ENCODE measurements at regions not wholly inside any gene's neighbourhood (a gene's known extent, or its start where the extent isn't known, plus 50 kb on each side); places are given as distances from the start of the nearest gene placed in this dataset.

- no peaks in the 10 kb centered on the region for H3K36me3 ChIP-seq (ENCODE audit: insufficient read depth, low read length, poor library complexity, severe bottlenecking)
- H3K27ac ChIP-seq (ENCODE audit: low read depth, low read length, poor library complexity, severe bottlenecking): no peak overlapping the region
- no peak for DNase-seq (ENCODE audit: low spot score)
- H3K4me3 ChIP-seq (ENCODE audit: low read depth, low read length, poor library complexity, severe bottlenecking): no peak overlapping the region
- POLR2A ChIA-PET (ENCODE audit: low non-redundant PET): no interaction called here
- no peaks in the 10 kb centered on the region for H3K9me3 ChIP-seq (ENCODE audit: low read depth, low read length, poor library complexity, severe bottlenecking)
- CTCF ChIA-PET: no interaction called here
- BruUV-seq (replicated peaks): no TSS peak
- no peaks in the 10 kb centered on the region for H3K4me1 ChIP-seq (ENCODE audit: insufficient read depth, low read length, poor library complexity, severe bottlenecking)
- TF ChIP-seq CTCF (conservative IDR thresholded peaks at IDR 0.05; ENCODE audit: low read depth, low read length) (no peak), EZH2 (IDR thresholded peaks at IDR 0.05; ENCODE audit: borderline replicate concordance, low read depth, low read length, poor library complexity, severe bottlenecking) (no peak)
- H3K27me3 ChIP-seq (replicated peaks; ENCODE audit: insufficient read depth, low read depth, low read length, poor library complexity): no peaks in the 10 kb centered on the region
- intact Hi-C loops (cut with micrococcal nuclease; ENCODE audit: unreplicated experiment): no loop called here
Measured at GRCh38 chr7:98488167-98488566, 87.3 kb upstream of the BAIAP2L1 start.

- ChIA-PET CTCF (no interaction called here), POLR2A (ENCODE audit: low non-redundant PET) (no interaction called here)
- no peaks in the 10 kb centered on the region for H3K4me1 ChIP-seq (ENCODE audit: insufficient read depth, low read length, poor library complexity, severe bottlenecking)
- H3K36me3 ChIP-seq (ENCODE audit: insufficient read depth, low read length, poor library complexity, severe bottlenecking): no peaks in the 10 kb centered on the region
- no peaks in the 10 kb centered on the region for H3K27me3 ChIP-seq (replicated peaks; ENCODE audit: insufficient read depth, low read depth, low read length, poor library complexity)
- peaks cover 8% of the 10 kb centered on the region for H3K9me3 ChIP-seq (ENCODE audit: low read depth, low read length, poor library complexity, severe bottlenecking)
- no peak overlapping the region for H3K27ac ChIP-seq (ENCODE audit: low read depth, low read length, poor library complexity, severe bottlenecking)
- no peak for TF ChIP-seq CTCF (conservative IDR thresholded peaks at IDR 0.05; ENCODE audit: low read depth, low read length)
- no peak for TF ChIP-seq EZH2 (IDR thresholded peaks at IDR 0.05; ENCODE audit: borderline replicate concordance, low read depth, low read length, poor library complexity, severe bottlenecking)
- no TSS peak for BruUV-seq (replicated peaks)
- DNase-seq (ENCODE audit: low spot score): no peak
- no peak overlapping the region for H3K4me3 ChIP-seq (ENCODE audit: low read depth, low read length, poor library complexity, severe bottlenecking)
- intact Hi-C loops (cut with micrococcal nuclease; ENCODE audit: unreplicated experiment): no loop called here
Measured at GRCh38 chr7:98483964-98484545, 83.2 kb upstream of the BAIAP2L1 start.

- H3K9me3 ChIP-seq (ENCODE audit: low read depth, low read length, poor library complexity, severe bottlenecking): peaks cover 8% of the 10 kb centered on the region
- no peak overlapping the region for H3K27ac ChIP-seq (ENCODE audit: low read depth, low read length, poor library complexity, severe bottlenecking)
- ChIA-PET POLR2A (ENCODE audit: low non-redundant PET) (no interaction called here), CTCF (no interaction called here)
- no peaks in the 10 kb centered on the region for H3K27me3 ChIP-seq (replicated peaks; ENCODE audit: insufficient read depth, low read depth, low read length, poor library complexity)
- TF ChIP-seq EZH2 (IDR thresholded peaks at IDR 0.05; ENCODE audit: borderline replicate concordance, low read depth, low read length, poor library complexity, severe bottlenecking): no peak
- TF ChIP-seq CTCF (conservative IDR thresholded peaks at IDR 0.05; ENCODE audit: low read depth, low read length): no peak
- no TSS peak for BruUV-seq (replicated peaks)
- no peak for DNase-seq (ENCODE audit: low spot score)
- H3K36me3 ChIP-seq (ENCODE audit: insufficient read depth, low read length, poor library complexity, severe bottlenecking): no peaks in the 10 kb centered on the region
- intact Hi-C loops (cut with micrococcal nuclease; ENCODE audit: unreplicated experiment): no loop called here
- no peak overlapping the region for H3K4me3 ChIP-seq (ENCODE audit: low read depth, low read length, poor library complexity, severe bottlenecking)
- H3K4me1 ChIP-seq (ENCODE audit: insufficient read depth, low read length, poor library complexity, severe bottlenecking): no peaks in the 10 kb centered on the region
Measured at GRCh38 chr7:98483276-98483963, 82.5 kb upstream of the BAIAP2L1 start.

All from A673 (cell line).